Hematopoietic multipotent progenitor cell treated with erythropoietin and hydrocortisone succinate and interleukin-3 and kit ligand, for 4 days (in vitro differentiated cells): ENCODE measurements at regions not wholly inside any gene's neighbourhood (a gene's known extent, or its start where the extent isn't known, plus 50 kb on each side); places are given as distances from the start of the nearest gene placed in this dataset.
A peak's percentile ranks its signal among the peaks of the same experiment; 100 is the strongest.
"Not testable (repeated sequence)": the region's sequence is repeated elsewhere in the genome, so short reads cannot be mapped to it uniquely, and the experiment has no call there.

Experiments
- DNase-seq: peaks from one replicate; pipeline ENCODE4 v3.0.0-alpha.2; 2015

GRCh38 chr20:29883514-29884219 is 1373.8 kb upstream of the DEFB115 start:
- not testable (repeated sequence) for DNase-seq

GRCh38 chr20:29884322-29884721 is 1373.1 kb upstream of the DEFB115 start:
- DNase-seq = peak; percentile 39

GRCh38 chr20:29885282-29886185 is 1371.9 kb upstream of the DEFB115 start:
- not testable (repeated sequence) for DNase-seq

GRCh38 chr20:29891555-29891954 is 1365.9 kb upstream of the DEFB115 start:
- not testable (repeated sequence) for DNase-seq
